K562 (cell line): ENCODE measurements at regions not wholly inside any gene's neighbourhood (a gene's known extent, or its start where the extent isn't known, plus 50 kb on each side); places are given as distances from the start of the nearest gene placed in this dataset.

ENCODE experiments used
- ATF3 ChIP-seq, 2 experiments: fragments of 450-650 bp in 1 of 2; sonication (generic) in 1 of 2; formaldehyde crosslinking in 1 of 2; IDR thresholded peaks in 1 of 2; conservative IDR thresholded peaks in 1 of 2; 2 replicates each; pipeline versions ENCODE4 v1.6.1 to v1.8.1; 2016 to 2023; ENCODE audit warnings: mild to moderate bottlenecking in 2 of 2, moderate library complexity in 2 of 2, inconsistent platforms in 1 of 2, missing genetic modification reagents in 1 of 2
- BRD9 ChIP-seq: fragments of 450-650 bp; IDR thresholded peaks from 2 replicates; pipeline ENCODE4 v1.6.1; 2018; ENCODE audit warnings: low read depth; ENCODE audit not compliant: partially characterized antibody
- FOXJ2 ChIP-seq: fragments of 200-800 bp; sonication (Bioruptor generic); IDR thresholded peaks from 2 replicates; pipeline ENCODE4 v1.6.1; 2016; ENCODE audit warnings: missing genetic modification characterization, missing compliant biosample characterization
- GATA2 ChIP-seq: sonication (generic); formaldehyde crosslinking; IDR thresholded peaks from 2 replicates; pipeline ENCODE4 v1.4.0; 2020; ENCODE audit warnings: mild to moderate bottlenecking, missing genetic modification reagents
- KDM5B ChIP-seq: fragments of 200-600 bp; sonication (generic); IDR thresholded peaks from 2 replicates; pipeline ENCODE4 v1.6.1; 2012; ENCODE audit warnings: low read depth, mild to moderate bottlenecking, moderate library complexity, low read length, control low read depth, inconsistent platforms; ENCODE audit not compliant: insufficient replicate concordance
- MEIS2 ChIP-seq: fragments of 450-650 bp; IDR thresholded peaks from 2 replicates; pipeline ENCODE4 v1.6.1; 2014; ENCODE audit warnings: mild to moderate bottlenecking; ENCODE audit not compliant: partially characterized antibody
- NFRKB ChIP-seq: fragments of 450-650 bp; IDR thresholded peaks from 2 replicates; pipeline ENCODE4 v1.6.1; 2016; ENCODE audit warnings: low read depth
- RAD21 ChIP-seq, 2 experiments: fragments of 250-450 bp in 1 of 2; fragments of 450-650 bp in 1 of 2; sonication (Bioruptor Pico) in 1 of 2; formaldehyde crosslinking in 1 of 2; IDR thresholded peaks in 1 of 2; conservative IDR thresholded peaks in 1 of 2; 2 replicates each; pipeline versions ENCODE4 v1.4.0 to v1.8.0; 2020 to 2022; ENCODE audit warnings: mild to moderate bottlenecking in 2 of 2, moderate library complexity in 1 of 2
- RHOXF2B ChIP-seq: fragments of 250-450 bp; sonication (Bioruptor Pico); conservative IDR thresholded peaks from 2 replicates; pipeline ENCODE4 v1.5.1; 2021
- TBP ChIP-seq: optimal IDR thresholded peaks from 2 replicates; pipeline ENCODE3; 2011; ENCODE audit warnings: low read depth, low read length, improper control_type of control experiment
- TRIM25 ChIP-seq: fragments of 450-650 bp; IDR thresholded peaks from 2 replicates; pipeline ENCODE4 v1.7.0; 2016; ENCODE audit warnings: borderline replicate concordance
- WHSC1 ChIP-seq: IDR thresholded peaks from one replicate; pipeline ENCODE4 v1.6.1; 2012; ENCODE audit warnings: low read length, control low read depth, inconsistent platforms
- ZNF583 ChIP-seq: fragments of 250-450 bp; sonication (Bioruptor Pico); IDR thresholded peaks from 2 replicates; pipeline ENCODE4 v1.4.0; 2020
- TF ChIP-seq, protein P1 (sequence below): fragments of 450-650 bp; IDR thresholded peaks from 2 replicates; pipeline ENCODE4 v1.6.1; 2016; ENCODE audit warnings: mild to moderate bottlenecking

DNA sequence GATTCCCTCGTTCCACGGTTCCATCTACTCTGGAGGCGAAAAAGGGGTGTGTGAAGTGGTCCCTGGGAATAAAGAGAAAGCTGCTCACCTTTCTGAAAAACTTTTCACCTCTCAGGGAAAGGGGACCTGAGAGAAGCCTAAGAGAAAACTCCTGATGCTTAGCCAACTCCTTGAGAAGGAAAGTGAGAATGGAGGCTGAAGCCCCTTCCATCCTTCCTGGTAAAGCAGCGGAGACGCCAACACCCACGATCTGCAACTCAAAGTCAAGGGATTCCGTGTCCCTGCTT lies 110.0 kb downstream of the ARF6 start (continued):
- TF ChIP-seq TRIM25 (no peak), ZNF583 (no peak), RAD21 (CRISPR knock-in tag; conservative IDR thresholded peaks at IDR 0.05 in 1 of 2, IDR thresholded peaks at IDR 0.05 in 1 of 2) (no peak), ATF3 (IDR thresholded peaks at IDR 0.05) (no peak), ATF3 (CRISPR knock-in tag; conservative IDR thresholded peaks at IDR 0.05) (0 out of 2 replicates have a peak, but pooled peaks have one; percentile 27), WHSC1 (no peak), FOXJ2 (peak; percentile 92; the same call in 1 of the 2 replicates), TBP (no peak), BRD9 (peak; percentile 67), RHOXF2B (no peak), NFRKB (peak; percentile 71; the same call in 1 of the 2 replicates), GATA2 (CRISPR knock-in tag) (no peak), KDM5B (peak; percentile 66), MEIS2 (no peak)
- TF ChIP-seq, protein P1, sequence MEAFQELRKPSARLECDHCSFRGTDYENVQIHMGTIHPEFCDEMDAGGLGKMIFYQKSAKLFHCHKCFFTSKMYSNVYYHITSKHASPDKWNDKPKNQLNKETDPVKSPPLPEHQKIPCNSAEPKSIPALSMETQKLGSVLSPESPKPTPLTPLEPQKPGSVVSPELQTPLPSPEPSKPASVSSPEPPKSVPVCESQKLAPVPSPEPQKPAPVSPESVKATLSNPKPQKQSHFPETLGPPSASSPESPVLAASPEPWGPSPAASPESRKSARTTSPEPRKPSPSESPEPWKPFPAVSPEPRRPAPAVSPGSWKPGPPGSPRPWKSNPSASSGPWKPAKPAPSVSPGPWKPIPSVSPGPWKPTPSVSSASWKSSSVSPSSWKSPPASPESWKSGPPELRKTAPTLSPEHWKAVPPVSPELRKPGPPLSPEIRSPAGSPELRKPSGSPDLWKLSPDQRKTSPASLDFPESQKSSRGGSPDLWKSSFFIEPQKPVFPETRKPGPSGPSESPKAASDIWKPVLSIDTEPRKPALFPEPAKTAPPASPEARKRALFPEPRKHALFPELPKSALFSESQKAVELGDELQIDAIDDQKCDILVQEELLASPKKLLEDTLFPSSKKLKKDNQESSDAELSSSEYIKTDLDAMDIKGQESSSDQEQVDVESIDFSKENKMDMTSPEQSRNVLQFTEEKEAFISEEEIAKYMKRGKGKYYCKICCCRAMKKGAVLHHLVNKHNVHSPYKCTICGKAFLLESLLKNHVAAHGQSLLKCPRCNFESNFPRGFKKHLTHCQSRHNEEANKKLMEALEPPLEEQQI: no peak
- TF ChIP-seq, all 486 proteins: peak for 8
